8988T (cell line): ENCODE measurements at regions not wholly inside any gene's neighbourhood (a gene's known extent, or its start where the extent isn't known, plus 50 kb on each side); places are given as distances from the start of the nearest gene placed in this dataset.
"Not testable (repeated sequence)": the region's sequence is repeated elsewhere in the genome, so short reads cannot be mapped to it uniquely, and the experiment has no call there.

ENCODE experiments used
- DNase-seq: peaks from one replicate; pipeline ENCODE4 v3.0.0; 2011

DNA sequence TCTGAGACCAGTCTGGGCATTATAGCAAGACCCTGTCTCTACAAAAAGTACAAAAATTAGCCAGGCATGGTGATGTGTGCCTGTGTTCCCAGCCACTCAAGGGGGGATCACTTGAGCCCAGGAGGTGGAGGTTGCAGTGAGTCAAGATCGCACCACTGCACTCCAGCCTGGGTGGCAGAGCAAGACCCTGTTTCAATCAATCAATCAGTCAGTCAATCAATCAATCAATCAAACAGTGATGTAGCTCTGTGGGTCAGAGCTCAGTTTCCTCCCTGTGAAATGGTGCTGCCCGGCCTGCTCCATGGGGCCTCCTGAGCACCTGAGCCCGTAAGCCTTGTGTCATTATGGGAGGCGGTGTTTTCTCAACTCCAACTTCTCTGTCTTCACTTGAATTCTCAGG, 167.1 kb upstream of the CIBAR2 start:
- DNase-seq: no peak

DNA sequence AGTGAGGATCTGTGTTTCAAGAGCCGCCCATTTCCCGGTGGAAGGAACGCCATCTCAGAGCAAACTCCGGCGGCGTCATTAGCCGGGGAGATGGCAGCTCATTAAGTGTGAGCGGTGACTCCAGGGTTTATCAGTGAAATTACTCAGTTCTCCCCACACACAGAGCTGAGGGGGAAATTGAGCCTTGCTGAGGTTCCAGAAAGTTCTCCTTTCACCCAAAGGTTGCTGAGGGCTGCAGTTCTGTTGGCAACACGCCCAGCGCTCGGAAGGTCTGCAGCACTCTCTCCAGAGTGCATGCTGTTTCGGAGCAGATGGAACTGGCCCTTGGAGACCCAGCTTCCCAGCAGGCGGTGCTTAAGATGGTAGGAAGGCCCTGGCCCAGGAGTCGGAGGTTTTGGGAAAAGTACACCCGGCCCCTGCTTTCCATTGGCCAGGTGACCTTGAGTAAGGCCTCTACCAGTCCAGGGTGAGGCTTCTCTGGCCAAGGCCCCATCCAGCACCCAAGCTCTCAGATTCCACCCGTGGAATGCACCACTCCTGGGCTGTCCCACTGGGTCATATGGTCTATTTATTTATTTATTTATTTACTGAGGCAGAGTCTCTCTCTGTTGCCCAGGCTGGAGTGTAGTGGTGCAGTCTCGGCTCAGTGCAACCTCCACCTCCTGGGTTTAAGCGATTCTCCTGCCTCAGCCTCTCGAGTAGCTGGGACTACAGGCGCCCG, 167.7 kb upstream of the CIBAR2 start:
- DNase-seq: no peak

DNA sequence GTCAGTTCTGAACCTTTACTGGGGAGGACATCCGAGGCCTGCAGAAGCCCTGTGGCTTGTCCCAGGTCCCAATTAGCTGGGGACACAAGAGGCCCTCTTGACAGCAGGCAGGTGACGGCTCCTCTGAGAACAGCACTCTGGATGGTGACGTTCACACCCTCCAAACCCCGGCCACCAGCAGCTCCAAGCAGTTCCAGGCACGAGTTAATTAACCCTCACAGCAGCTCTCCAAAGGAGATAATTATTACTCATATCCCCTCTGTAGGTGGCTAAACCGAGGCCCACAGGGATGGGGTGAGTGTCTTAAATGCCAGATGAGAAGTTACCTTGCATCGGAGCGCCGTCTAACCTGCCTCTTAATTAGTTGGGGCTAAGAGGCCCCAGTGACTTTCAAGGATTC, 168.9 kb upstream of the CIBAR2 start:
- DNase-seq: no peak

DNA sequence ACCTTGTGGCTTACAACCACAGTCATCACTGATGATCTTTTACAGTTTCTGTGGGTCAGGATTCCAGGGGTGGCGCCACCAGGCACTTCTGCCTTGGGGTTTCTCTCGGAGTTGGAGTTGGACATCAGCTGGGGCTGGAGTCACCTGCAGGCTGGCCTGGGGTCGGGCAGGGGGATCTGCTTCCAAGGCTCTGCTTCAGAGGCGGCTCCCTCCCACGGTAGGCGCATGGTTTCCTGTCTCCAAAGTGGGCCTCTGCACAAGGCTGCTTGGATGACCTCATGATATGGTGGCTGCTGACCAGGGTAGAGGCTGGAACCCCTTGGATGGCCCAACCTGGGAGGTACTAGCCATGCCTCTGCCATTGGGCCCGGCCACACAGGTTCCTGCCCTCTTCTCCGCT, 170.6 kb upstream of the CIBAR2 start:
- no peak for DNase-seq

DNA sequence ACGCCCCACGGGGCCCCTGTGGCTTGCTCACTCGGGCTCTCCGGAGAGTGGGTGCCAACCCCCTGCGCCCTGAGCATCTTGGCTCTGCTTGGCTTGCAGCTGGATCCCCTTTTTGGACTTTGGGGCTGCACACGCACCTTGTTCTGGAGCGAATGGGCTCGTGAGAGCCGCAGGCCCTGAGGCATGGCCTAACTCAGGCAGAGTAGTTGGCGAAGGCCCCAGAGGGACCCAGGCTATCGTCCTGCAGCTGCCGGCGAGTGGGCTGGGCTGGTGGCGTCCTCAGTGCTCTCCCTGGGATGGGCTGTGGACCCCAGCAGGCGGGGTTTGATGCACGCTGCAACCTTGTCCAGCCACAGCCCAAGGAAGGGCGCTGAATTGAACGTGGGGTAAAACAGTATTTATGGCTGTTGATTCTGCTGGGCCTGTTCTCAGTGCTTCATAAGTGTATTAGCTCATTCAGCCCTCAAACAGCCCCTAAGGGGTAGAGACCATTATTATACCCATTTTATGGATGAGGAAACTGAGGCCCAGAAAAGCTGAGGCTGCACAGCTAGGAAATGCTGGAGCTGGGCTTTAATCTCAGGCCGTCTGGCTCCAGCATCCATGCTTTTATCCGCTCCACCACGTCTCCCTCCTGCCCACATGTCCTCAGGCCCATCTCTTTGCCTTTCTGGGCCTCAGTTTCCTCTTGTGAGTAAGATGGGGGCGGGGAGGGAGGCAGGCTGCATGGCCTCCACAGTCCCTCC, 171.2 kb upstream of the CIBAR2 start:
- DNase-seq: no peak

DNA sequence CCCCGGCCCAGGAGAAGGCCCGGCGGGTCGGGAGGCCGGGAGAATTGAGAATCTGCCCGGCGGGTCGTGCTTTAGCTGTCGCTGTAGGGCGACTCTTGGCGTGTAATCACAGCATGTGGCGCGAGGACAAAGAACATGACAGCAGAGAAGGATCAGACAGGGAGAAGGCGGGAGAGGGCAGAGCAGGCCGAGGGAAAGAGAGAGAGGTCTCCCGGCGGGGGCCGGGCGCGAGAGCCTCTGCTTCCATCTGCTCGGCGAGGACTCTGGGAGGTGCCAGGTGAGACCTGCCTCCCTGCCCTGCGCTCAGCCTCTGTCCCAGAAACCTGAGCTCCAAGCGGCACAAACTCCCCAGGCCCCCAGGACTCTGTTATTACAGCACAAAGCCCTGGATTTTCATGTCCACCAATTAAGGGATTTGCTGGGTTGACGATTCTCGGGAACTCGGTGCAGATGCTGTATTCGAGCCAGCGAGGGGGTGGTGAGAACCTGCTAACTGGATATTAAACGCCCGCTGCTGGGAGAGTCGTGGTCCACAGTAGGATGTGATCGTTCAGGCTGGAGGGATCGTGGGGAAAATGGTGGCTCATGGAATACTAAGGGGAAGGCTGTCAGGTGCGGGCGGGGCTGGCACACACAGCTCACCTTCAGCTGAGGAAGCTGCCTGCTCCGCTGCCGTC, 172.0 kb upstream of the CIBAR2 start:
- no peak for DNase-seq

DNA sequence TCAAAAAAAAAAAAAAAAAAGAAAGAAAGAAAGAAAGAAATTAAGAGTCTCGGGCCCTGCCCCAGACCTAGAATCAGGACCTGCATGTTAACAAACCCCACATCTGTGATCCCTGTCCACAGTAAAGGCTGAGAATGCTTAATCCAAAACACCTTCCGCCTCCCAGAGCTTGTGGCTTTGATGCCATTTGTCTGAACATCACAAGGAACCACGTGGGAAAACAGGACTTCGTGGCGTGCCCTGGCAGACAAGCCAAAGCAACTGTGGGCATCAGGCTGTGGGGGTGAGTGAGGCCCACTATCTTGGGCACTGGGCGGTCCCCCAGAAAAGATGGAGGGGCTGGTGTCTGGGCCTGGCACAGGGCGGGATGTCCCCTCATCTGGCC, 173.4 kb upstream of the CIBAR2 start:
- no peak for DNase-seq

DNA sequence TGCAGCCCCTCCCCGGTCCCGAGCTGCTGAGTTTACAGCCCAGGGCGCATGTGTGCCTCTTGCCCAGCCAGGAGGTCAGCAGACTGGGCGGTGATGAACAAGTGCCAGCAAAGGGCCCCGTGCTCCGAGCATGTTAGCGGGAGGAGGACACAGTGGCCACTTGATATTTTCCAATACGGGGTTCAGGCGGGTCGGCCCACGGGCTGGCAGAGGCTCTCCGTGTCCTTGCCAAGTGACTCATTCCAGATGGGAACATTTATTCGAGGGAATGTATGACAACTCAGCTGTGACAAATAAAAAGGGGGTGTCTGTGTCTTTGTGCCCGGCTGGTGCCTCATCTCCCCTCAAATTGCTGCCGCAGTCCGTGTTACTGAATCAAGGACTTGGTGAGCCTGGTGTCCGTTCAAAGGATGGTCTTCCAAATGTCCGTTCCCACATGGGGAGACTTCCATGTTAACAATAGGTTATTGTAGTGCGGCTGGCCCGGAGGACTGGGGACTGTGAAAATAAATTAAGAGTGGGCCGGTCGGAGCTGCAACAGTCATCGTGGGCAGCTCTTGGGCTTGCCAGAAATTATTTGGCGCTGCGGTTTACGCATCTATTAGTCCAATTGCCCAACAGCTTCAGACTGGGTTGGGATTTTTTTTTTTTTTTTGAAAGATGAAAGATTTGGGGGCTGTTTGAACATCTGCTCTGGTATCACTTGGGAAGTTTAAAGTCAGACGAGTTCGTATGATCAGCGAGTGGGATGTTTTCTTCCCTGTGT, 174.0 kb upstream of the CIBAR2 start:
- no peak for DNase-seq

DNA sequence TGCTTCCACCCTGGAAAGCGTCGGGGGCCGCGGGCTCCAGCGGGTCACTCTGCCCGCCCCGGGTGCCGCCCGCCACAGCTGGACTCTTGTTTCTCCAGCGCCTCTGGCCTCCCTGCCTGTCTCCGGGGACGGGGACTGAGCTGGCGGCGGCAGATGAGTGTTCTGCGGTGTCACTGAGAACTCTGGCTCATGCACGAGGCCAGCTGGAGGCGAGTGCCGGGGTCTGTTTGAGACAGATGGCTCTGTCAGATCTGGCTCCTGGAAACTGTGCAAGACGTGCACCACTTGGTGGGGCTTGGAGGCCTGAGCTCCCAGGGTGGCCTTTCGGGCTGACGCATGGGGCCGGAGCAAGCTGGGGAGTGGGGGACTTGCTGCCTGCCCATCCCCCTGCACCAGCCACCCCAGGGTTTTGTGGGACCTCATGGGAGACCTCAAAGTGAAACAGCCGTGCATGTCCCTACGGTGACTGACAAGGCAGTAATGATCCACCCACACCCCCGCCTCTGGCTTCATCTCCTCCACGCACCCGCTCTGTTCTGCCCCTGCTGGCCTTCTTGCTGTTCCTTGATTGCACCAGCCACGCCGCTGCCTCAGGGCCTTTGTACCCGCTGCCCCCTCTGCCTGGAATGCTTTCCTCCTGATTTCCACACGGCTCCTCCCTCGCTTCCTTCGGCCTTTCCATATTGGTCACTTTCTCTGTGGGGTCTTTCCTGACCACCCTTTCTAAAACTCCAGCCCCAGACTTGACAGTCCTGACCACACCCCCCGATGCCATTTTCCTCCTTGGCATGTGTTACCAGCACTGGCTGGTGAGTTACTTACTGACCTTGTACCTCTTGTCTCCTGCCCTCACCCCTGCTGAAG, 174.9 kb upstream of the CIBAR2 start:
- no peak for DNase-seq

DNA sequence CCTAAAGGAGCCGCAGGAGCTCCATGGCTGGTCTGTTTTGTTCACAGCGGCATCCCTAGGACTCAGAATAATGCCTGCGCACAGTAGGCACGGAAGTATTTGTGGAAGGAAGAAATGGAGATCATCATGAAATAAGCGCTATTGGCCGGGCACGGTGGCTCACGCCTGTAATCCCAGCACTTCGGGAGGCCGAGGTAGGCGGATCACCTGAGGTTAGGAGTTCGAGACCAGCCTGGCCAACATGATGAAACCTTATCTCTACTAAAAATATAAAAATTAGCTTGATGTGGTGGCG, 175.5 kb upstream of the CIBAR2 start:
- not testable (repeated sequence) for DNase-seq

DNA sequence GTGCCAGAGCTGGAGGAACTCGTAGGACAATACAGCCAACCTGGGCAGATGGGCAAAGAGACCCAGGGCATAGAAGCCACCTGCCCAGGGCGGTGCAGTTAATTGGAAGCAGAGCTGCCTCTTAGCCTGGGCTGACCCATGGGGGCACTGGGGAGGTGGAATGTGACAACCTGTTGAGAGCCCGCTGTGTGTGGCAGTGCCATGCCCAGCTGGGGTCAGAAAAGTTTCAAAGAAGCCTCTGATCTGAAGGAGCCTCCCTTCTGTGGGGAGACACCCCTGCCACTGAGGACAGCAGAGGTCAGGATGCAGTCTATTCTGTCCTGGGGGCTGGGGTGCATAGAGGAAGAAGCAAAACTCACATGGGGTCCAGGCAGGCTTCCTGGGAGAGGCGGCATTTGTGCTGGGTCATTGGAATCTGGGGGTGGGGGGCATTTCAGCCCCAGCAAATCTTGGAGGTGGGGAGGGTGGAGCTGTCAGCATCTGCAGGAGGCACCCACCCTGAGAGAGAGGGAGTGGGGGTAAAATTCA, 176.1 kb upstream of the CIBAR2 start:
- DNase-seq: no peak

DNA sequence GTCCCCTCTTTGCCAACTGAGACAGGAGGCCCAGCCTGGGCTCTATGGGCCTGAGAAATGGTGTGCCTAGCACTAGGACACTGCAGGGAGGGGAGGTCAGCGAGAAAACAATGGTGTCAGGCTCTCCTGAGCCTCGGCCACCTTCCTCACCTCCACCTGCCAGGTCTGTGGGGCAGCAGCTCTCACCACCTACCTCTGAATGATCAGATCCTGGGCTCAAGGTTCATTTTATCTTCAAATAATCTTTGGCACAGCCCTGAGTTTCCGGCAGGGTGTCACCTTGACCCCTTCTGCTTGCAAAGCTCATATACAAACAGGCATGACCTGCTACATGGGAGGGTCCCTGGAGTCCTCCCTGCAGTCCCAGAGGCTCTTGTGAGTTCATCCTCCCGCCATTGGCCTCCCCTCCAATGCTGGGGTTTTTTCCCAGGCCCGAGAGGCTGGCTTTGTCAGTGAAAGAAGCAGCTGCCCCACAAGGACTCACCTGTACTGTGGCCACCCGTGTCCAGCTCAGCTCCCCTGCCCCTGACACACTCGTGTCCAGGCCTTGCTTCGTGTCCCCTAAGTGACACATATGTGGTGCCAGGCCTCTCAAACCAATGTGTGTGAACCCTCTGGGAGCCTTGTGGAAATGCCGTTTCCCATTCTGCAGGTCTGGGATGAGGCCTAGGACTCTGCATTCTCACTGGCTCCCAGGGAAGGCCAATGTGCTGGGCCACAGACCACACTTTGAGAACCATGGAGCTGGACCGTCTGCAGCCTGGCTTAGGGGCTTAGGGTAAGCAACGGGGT, 176.8 kb upstream of the CIBAR2 start:
- DNase-seq: no peak

DNA sequence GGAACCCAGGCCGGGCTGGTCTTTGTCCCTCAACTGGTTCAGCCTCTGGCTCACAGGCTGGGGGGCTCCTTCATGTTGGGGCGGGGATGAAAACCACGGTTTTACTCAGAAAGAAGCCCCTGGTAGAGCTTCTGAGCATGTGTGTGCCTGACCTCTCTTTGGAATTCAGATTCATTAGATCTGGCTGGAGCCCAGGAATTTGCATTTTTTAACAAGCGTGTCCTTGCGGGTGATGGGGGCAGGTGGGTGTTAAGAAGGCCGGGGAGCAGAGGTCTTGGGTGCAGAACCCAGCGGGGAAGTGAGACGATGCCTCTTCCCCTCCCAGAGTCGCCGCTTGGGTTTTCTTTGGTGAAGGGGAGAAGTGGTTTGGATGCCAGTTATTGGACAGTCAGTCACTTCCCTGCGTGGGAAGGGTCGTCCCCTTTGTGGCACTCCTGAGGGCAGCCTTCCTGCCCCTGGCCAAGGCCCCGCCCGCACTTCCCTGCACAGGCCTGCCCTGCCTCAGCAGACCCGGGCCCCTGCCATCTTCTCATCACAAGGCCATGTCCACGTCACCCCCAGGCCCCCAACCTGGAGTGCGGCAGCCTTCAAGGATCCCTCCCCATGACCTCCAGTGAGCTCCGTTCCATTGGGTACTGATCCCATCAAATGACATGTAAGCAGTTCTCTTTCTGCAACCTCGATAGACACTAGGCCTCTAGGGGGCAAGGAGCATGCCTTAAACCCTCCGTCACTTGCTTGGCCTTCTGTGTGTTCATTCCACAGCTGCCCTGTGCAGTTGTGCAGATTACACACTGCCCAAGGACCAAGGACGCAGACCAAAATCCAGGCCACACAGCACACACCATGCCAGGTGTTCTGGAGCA, 177.7 kb upstream of the CIBAR2 start:
- no peak for DNase-seq

DNA sequence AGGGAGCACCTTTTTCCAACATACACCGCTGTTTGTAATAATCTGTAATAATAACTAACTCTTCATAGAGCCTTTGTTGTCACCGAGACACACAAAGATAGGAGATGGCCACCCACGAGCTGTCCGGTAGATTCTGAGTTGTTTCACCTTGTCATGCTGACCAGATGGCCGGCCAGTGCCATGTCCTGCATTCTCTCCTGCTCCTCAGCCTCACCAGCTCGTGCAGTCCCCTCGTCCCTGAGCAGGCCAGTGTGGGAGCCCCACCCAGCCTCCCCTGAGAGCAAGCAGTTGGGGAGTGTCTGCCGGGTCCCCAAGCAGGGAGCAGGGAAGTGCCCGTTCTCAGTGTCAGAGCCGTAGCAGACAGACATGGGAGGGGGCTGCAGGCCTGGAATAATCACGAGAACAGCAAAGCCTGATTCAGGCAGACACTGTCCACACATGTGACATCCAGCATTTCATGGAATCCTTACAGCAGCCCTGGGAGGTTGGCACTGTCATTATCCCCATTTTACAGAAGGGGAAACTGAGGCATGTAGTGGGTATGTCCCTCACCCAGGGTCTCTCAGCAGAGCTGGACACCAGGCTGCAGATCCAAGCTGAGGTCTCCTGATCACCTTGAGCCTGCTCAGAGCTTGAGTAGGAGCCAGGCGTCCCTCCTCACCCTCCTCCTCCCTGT, 178.5 kb upstream of the CIBAR2 start:
- no peak for DNase-seq

DNA sequence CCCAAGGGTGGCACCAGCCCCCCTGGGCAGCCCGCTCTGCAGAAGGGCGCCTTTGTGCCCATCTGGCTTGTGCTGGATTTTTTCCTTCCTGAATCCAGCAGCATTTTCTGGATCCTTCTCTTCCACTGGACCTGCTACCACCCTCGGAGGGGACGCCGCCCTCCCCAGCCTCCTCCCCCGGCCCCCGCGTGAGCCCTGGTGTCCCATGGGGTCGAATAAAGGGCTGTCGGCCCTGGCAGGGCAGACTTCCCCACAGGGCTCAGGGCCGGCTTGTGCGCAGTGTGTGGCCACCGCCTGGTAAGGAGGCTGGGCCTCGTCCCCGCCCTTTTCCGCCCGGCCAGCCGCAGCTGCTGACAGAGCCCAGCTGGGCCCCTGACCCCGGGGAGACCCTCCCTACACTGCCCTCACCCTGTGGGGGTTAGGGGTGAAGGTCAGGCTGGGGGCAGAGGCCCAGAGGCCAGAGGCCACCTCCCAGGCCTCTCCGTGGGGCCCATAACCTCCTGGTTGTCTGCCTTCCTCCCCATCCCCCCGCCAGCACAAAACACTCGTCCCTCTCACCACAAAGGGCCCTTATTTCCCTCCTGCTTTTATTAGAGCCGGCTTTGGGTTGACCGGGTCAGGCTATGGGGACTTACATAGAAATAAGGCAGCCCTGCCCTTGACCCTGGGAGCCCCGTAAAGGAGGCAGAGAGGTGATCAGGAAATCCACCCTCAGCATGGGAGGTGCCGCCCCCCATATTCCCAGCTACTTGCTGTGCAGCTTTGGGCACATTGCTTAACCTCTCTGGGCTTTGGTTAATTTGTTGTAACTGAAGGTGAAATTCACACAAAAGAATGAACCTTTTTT, 179.3 kb upstream of the CIBAR2 start:
- no peak for DNase-seq

DNA sequence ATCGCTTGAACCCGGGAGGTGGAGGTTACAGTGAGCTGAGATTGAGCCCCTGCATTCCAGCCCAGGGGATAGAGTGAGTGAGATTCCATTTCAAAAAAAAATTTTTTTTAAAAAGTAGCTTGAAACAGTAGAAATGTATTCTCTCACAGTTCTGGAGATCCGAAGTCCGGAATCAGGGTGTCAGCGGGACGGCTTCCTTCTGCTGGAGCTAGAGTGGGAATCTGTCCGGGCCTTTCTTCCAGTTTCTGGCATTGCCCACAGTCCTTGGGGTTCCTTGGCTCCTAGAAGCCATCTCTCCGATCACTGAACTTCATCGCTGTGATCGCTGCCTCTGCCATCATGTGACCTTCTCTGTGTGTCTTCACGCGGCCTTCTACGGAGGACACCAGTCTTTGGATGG, 181.2 kb upstream of the CIBAR2 start:
- DNase-seq: no peak

DNA sequence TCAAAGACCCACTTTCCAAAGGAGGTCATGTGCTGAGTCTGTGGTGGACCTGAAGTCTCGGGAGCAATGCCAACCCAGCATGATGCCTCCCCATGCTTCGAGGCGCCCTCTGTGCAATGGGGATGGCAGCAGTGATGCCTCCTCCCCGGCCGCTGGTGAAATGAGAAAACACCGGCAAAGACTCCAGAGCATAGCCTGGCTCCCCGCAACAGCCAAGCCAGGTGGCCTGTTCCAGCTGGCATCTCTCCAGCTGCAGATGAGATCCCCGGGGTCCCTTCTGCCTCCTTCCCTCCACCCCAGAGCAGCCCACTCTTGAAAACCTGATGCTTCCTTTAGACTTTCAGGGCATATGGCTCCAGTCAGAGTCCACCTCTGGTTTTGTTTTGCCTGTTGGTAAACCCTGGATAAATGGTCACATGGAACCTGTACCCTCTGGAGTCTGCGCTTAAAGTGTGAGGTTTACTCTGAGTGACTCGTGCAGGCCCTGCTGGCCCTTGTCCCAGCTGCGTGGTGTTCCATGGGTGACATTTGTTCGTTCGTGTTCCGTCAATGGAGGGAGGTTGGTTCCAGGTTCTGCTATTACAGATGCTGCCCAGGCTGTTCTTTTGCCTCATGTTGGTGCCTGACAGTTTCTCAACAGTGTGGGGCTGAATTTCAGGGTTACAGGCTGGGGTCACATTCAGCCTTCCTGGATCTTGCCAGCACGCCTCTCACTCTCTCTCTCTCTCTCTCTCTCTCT, 181.8 kb upstream of the CIBAR2 start:
- no peak for DNase-seq
